Keratinocyte (primary cell): ENCODE measurements at regions not wholly inside any gene's neighbourhood (a gene's known extent, or its start where the extent isn't known, plus 50 kb on each side); places are given as distances from the start of the nearest gene placed in this dataset.

ENCODE experiments used
- DNase-seq: peaks from one replicate; pipeline ENCODE4 v3.0.0-alpha.2; 2011; ENCODE audit warnings: low read depth, missing footprints, low spot score
- FAIRE-seq: peaks from 2 replicates; lab custom pipeline; 2011; peaks lifted over from hg19 to GRCh38; lab: Jason Lieb, UNC
- H2AFZ ChIP-seq: 2 replicates; pipeline ENCODE4 v1.6.0; 2012; ENCODE audit warnings: low read length, control low read depth, inconsistent platforms; ENCODE audit not compliant: control insufficient read depth
- H3K27ac ChIP-seq: 2 replicates; pipeline ENCODE4 v1.5.1; 2011; ENCODE audit warnings: low read length; ENCODE audit not compliant: control insufficient read depth, insufficient read depth
- H3K27me3 ChIP-seq: 3 replicates; pipeline ENCODE4 v1.6.0; 2011; ENCODE audit warnings: low read length; ENCODE audit not compliant: control insufficient read depth, insufficient read depth; ENCODE audit errors: extremely low read depth
- H3K36me3 ChIP-seq, 2 experiments: 2 replicates in 1 of 2; 3 replicates in 1 of 2; pipeline ENCODE4 v1.5.1; 2011; ENCODE audit warnings: low read length in 2 of 2, mild to moderate bottlenecking in 1 of 2; ENCODE audit not compliant: control insufficient read depth in 2 of 2, insufficient read depth in 2 of 2; ENCODE audit errors: extremely low read depth in 1 of 2
- H3K4me1 ChIP-seq: 3 replicates; pipeline ENCODE4 v1.5.1; 2011; ENCODE audit warnings: low read length; ENCODE audit not compliant: control insufficient read depth, insufficient read depth; ENCODE audit errors: extremely low read depth
- H3K4me2 ChIP-seq: 3 replicates; pipeline ENCODE4 v1.6.0; 2011; ENCODE audit warnings: low read depth, low read length; ENCODE audit not compliant: control insufficient read depth, insufficient read depth; ENCODE audit errors: extremely low read depth
- H3K4me3 ChIP-seq, 3 experiments: fragments of 200-600 bp in 1 of 3; sonication (generic) in 1 of 3; 2 replicates in 2 of 3; 3 replicates in 1 of 3; pipeline ENCODE4 v1.5.1; 2011 to 2016; ENCODE audit warnings: low read length in 3 of 3, mild to moderate bottlenecking in 3 of 3, control low read depth in 2 of 3, inconsistent platforms in 1 of 3, low read depth in 1 of 3, mixed read lengths in 1 of 3, mixed run types in 1 of 3, moderate library complexity in 1 of 3; ENCODE audit not compliant: control insufficient read depth in 2 of 3, insufficient read depth in 2 of 3; ENCODE audit errors: extremely low read depth in 1 of 3
- H3K79me2 ChIP-seq: 2 replicates; pipeline ENCODE4 v1.6.0; 2012; ENCODE audit warnings: low read length; ENCODE audit not compliant: control insufficient read depth, insufficient read depth
- H3K9ac ChIP-seq: 3 replicates; pipeline ENCODE4 v1.6.0; 2011; ENCODE audit warnings: low read length; ENCODE audit not compliant: control insufficient read depth, insufficient read depth; ENCODE audit errors: extremely low read depth
- H3K9me1 ChIP-seq: 3 replicates; pipeline ENCODE4 v1.6.0; 2011; ENCODE audit warnings: low read length; ENCODE audit not compliant: control insufficient read depth, insufficient read depth; ENCODE audit errors: extremely low read depth
- H3K9me3 ChIP-seq: 2 replicates; pipeline ENCODE4 v1.5.1; 2012; ENCODE audit warnings: low read depth, low read length; ENCODE audit not compliant: control insufficient read depth
- H4K20me1 ChIP-seq: 3 replicates; pipeline ENCODE4 v1.6.0; 2011; ENCODE audit warnings: low read length; ENCODE audit not compliant: control insufficient read depth, insufficient read depth; ENCODE audit errors: extremely low read depth
- EZH2 ChIP-seq: IDR thresholded peaks from one replicate; pipeline ENCODE4 v1.6.1; 2012; ENCODE audit warnings: inconsistent platforms, mild to moderate bottlenecking, low read length, moderate library complexity
- dilution Hi-C: fragments of 300-500 bp; cut with MboI; formaldehyde crosslinking; loops from one replicate; pipeline ENCODE4 v1.7.0; 2020; ENCODE audit warnings: low sequenced_read_pairs; ENCODE audit not compliant: extremely low pct_ligation_motif_present
- TF ChIP-seq, protein P1 (sequence below), 3 experiments: IDR thresholded peaks in 1 of 3; conservative IDR thresholded peaks in 1 of 3; optimal IDR thresholded peaks in 1 of 3; 2 replicates in 2 of 3; 3 replicates in 1 of 3; pipeline versions ENCODE3 to v1.5.1; 2011; ENCODE audit warnings: low read length in 3 of 3, mild to moderate bottlenecking in 3 of 3, moderate library complexity in 2 of 3, control low read depth in 1 of 3, inconsistent platforms in 1 of 3; ENCODE audit not compliant: insufficient read depth in 2 of 3; ENCODE audit errors: extremely low read depth in 1 of 3

- peaks cover 14% of the 10 kb centered on the region for H3K27me3 ChIP-seq
- H3K27ac ChIP-seq: no peak overlapping the region
- H3K9me1 ChIP-seq: no peaks in the 10 kb centered on the region
- TF ChIP-seq, protein P1, sequence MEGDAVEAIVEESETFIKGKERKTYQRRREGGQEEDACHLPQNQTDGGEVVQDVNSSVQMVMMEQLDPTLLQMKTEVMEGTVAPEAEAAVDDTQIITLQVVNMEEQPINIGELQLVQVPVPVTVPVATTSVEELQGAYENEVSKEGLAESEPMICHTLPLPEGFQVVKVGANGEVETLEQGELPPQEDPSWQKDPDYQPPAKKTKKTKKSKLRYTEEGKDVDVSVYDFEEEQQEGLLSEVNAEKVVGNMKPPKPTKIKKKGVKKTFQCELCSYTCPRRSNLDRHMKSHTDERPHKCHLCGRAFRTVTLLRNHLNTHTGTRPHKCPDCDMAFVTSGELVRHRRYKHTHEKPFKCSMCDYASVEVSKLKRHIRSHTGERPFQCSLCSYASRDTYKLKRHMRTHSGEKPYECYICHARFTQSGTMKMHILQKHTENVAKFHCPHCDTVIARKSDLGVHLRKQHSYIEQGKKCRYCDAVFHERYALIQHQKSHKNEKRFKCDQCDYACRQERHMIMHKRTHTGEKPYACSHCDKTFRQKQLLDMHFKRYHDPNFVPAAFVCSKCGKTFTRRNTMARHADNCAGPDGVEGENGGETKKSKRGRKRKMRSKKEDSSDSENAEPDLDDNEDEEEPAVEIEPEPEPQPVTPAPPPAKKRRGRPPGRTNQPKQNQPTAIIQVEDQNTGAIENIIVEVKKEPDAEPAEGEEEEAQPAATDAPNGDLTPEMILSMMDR (optimal IDR thresholded peaks at IDR 0.05 in 1 of 3, IDR thresholded peaks at IDR 0.05 in 1 of 3, conservative IDR thresholded peaks at IDR 0.05 in 1 of 3; ENCODE audit: extremely low read depth in 1 of 3, insufficient read depth in 2 of 3, low read length in 3 of 3): no peak
- TF ChIP-seq EZH2: no peak
- no peaks in the 10 kb centered on the region for H4K20me1 ChIP-seq
- H3K36me3 ChIP-seq: no peaks in the 10 kb centered on the region
- H3K4me3 ChIP-seq: no peak overlapping the region
- FAIRE-seq (no peak), DNase-seq (no peak)
- H3K4me1 ChIP-seq: peaks cover 4% of the 10 kb centered on the region
- H3K9ac ChIP-seq: no peak overlapping the region
- dilution Hi-C loops: no loop called here
- no peak overlapping the region for H3K4me2 ChIP-seq
- H3K9me3 ChIP-seq: no peaks in the 10 kb centered on the region
- H2AFZ ChIP-seq: no peak overlapping the region
- H3K79me2 ChIP-seq: no peaks in the 10 kb centered on the region
These were observed 178.7 kb downstream of the FOXL1 start for GRCh38 chr16:86756882-86757703.

DNA sequence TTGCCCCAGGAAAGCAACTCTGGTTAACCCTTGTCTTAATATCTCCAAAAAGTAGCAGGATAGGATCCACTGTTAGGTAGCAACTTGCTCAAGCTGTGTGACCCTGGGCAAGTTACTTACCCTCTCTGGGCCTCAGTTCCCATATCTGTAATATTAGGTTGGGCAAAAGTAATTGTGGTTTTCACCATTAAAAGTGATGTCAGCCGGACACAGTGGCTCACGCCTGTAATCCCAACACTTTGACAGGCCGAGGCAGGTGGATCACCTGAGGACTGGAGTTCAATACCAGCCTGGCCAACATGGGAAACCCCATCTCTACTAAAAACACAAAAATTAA is 179.3 kb downstream of the FOXL1 start:
- FAIRE-seq (no peak), DNase-seq (no peak)
- no peak overlapping the region for H3K4me2 ChIP-seq
- no peak overlapping the region for H3K4me3 ChIP-seq
- H3K27me3 ChIP-seq: peaks cover 19% of the 10 kb centered on the region
- H3K9ac ChIP-seq: no peak overlapping the region
- dilution Hi-C loops: no loop called here
- H3K4me1 ChIP-seq: peaks cover 4% of the 10 kb centered on the region
- TF ChIP-seq, protein P1 (optimal IDR thresholded peaks at IDR 0.05 in 1 of 3, IDR thresholded peaks at IDR 0.05 in 1 of 3, conservative IDR thresholded peaks at IDR 0.05 in 1 of 3; ENCODE audit: extremely low read depth in 1 of 3, insufficient read depth in 2 of 3, low read length in 3 of 3): no peak
- TF ChIP-seq EZH2: no peak
- H3K27ac ChIP-seq: no peak overlapping the region
- no peaks in the 10 kb centered on the region for H3K9me1 ChIP-seq
- H2AFZ ChIP-seq: no peak overlapping the region
- H3K79me2 ChIP-seq: no peaks in the 10 kb centered on the region
- no peaks in the 10 kb centered on the region for H3K36me3 ChIP-seq
- H3K9me3 ChIP-seq: no peaks in the 10 kb centered on the region
- H4K20me1 ChIP-seq: no peaks in the 10 kb centered on the region
